ENCODE measurements at regions not wholly inside any gene's neighbourhood (a gene's known extent, or its start where the extent isn't known, plus 50 kb on each side); places are given as distances from the start of the nearest gene placed in this dataset.
A peak's percentile ranks its signal among the peaks of the same experiment; 100 is the strongest.

GRCh38 chr20:58139849-58140786, 88.3 kb downstream of the ANKRD60 start:
- DNase-seq (ENCODE audit: low read depth), result no peak

GRCh38 chr20:58138395-58138794, 90.1 kb downstream of the ANKRD60 start:
- DNase-seq (ENCODE audit: low read depth), result no peak

GRCh38 chr20:58137651-58138265, 90.7 kb downstream of the ANKRD60 start:
- DNase-seq (ENCODE audit: low read depth), result no peak

- DNase-seq (ENCODE audit: low read depth), result no peak
Measured at GRCh38 chr20:58137236-58137635, 91.2 kb downstream of the ANKRD60 start.

- DNase-seq (ENCODE audit: low read depth), result no peak
Measured at GRCh38 chr20:58136149-58136484, 92.3 kb downstream of the ANKRD60 start.

- peak; percentile 60 for DNase-seq (ENCODE audit: low read depth)
Measured at GRCh38 chr20:58135441-58136148, 92.9 kb downstream of the ANKRD60 start.

GRCh38 chr20:58133020-58133808, 95.2 kb downstream of the ANKRD60 start:
- DNase-seq (ENCODE audit: low read depth), result peak; percentile 58

- DNase-seq (ENCODE audit: low read depth), result peak; percentile 96
Measured at GRCh38 chr20:58131551-58132142, 96.8 kb downstream of the ANKRD60 start.

- DNase-seq (ENCODE audit: low read depth), result peak; percentile 88
Measured at GRCh38 chr20:58131151-58131550, 97.3 kb downstream of the ANKRD60 start.

GRCh38 chr20:58130581-58130980, 97.9 kb downstream of the ANKRD60 start:
- DNase-seq (ENCODE audit: low read depth), result no peak

GRCh38 chr20:58130156-58130555, 98.3 kb downstream of the ANKRD60 start:
- no peak for DNase-seq (ENCODE audit: low read depth)

- no peak for DNase-seq (ENCODE audit: low read depth)
Measured at GRCh38 chr20:58129721-58130151, 98.7 kb downstream of the ANKRD60 start.

- DNase-seq (ENCODE audit: low read depth), result peak; percentile 41
Measured at GRCh38 chr20:58128635-58129625, 99.5 kb downstream of the ANKRD60 start.

GRCh38 chr20:58127701-58128111, 100.7 kb downstream of the ANKRD60 start:
- DNase-seq (ENCODE audit: low read depth), result peak; percentile 100

- no peak for DNase-seq (ENCODE audit: low read depth)
Measured at GRCh38 chr20:58125726-58126125, 102.7 kb downstream of the ANKRD60 start.

GRCh38 chr20:58117944-58118343, 110.5 kb downstream of the ANKRD60 start:
- peak; percentile 88 for DNase-seq (ENCODE audit: low read depth)

GRCh38 chr20:58116505-58116904, 111.9 kb downstream of the ANKRD60 start:
- no peak for DNase-seq (ENCODE audit: low read depth)

- DNase-seq (ENCODE audit: low read depth), result no peak
Measured at GRCh38 chr20:58113716-58114115, 114.7 kb downstream of the ANKRD60 start.

GRCh38 chr20:58112017-58112781, 116.3 kb downstream of the ANKRD60 start:
- peak; percentile 82 for DNase-seq (ENCODE audit: low read depth)

All from M059J (cell line).